ENCODE measurements at regions not wholly inside any gene's neighbourhood (a gene's known extent, or its start where the extent isn't known, plus 50 kb on each side); places are given as distances from the start of the nearest gene placed in this dataset.

DNA sequence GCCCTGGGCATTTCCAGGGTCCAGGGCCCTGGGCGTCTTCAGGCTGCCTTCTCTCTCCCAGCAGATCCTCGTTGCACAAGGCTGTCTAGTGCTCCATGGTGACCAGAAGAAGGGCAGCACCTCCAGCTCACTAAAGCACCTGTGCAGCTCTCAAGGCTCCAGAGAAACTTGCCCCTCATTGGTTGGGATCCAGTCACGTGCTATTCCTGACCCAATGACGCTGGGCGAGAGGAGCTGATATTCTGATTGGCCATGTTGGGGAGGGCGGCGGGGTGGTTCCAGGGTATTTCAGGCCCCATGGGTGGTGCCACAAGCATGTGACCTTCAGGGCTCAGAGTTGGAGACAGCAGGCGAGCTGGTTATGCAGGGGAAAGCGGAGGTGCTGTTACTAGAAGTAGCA, 309.1 kb downstream of the TOX3 start:
- no peaks in the 10 kb centered on the region for H3K27me3 Mint-ChIP-seq
- H3K36me3 Mint-ChIP-seq, result no peaks in the 10 kb centered on the region
- H3K4me1 Mint-ChIP-seq, result no peaks in the 10 kb centered on the region
- CTCF ChIA-PET, result no interaction called here
- ATAC-seq (no peak), DNase-seq (no peak)
- H3K27ac Mint-ChIP-seq, result no peak overlapping the region
- peaks cover 2% of the 10 kb centered on the region for H3K9me3 Mint-ChIP-seq (ENCODE audit: low read depth)
- H3K4me3 Mint-ChIP-seq, result no peak overlapping the region

DNA sequence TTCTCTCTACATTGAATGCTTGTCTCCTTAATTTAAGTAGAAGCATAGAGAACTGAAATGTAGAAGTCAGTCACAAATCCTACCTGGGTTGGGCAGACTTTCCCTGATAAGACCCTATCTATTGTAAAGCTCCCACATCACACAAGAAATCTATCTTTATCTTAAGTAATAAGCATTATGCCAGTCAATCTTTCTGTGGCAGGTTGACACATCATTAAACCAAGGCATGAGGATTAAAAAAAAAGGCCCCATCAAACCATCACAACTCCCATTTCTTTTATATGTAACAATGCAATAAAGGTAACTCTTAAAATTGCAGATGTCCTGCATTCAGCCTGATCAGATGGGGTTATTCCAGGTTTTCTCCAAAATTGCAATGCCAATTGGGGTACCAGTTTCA, 311.8 kb downstream of the TOX3 start:
- CTCF ChIA-PET, result no interaction called here
- no peak for ATAC-seq

DNA sequence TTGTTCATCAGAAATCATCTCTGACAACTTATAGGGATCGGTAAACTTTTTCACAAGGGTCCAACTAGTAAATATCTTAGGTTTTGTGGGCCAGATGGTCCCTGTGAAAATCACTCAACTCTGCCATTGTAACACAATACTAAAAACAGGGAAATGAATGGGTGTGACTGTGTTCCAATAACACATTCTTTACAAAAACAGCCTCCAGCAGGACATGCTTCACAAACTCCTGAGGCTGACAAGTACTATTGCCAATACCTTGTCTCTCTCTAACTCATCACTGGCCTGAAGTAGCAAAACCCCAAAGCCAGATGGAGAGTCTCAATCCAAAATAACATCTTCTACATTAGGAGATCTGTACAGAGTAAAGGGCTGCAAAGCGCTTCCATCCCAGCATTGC, 312.3 kb downstream of the TOX3 start:
- DNase-seq (no peak), ATAC-seq (no peak)
- Mint-ChIP-seq H3K4me1 (no peaks in the 10 kb centered on the region), H3K36me3 (no peaks in the 10 kb centered on the region), H3K9me3 (ENCODE audit: low read depth) (no peaks in the 10 kb centered on the region), H3K27ac (no peak overlapping the region), H3K27me3 (no peaks in the 10 kb centered on the region), H3K4me3 (no peak overlapping the region)
- CTCF ChIA-PET, result no interaction called here

More for the DNA sequence above, 311.8 kb downstream of the TOX3 start:
- H3K9me3 Mint-ChIP-seq (ENCODE audit: low read depth), result no peaks in the 10 kb centered on the region
- H3K36me3 Mint-ChIP-seq, result no peaks in the 10 kb centered on the region
- no peaks in the 10 kb centered on the region for H3K4me1 Mint-ChIP-seq
- DNase-seq, result no peak
- H3K4me3 Mint-ChIP-seq, result no peak overlapping the region
- H3K27ac Mint-ChIP-seq, result no peak overlapping the region
- no peaks in the 10 kb centered on the region for H3K27me3 Mint-ChIP-seq

DNA sequence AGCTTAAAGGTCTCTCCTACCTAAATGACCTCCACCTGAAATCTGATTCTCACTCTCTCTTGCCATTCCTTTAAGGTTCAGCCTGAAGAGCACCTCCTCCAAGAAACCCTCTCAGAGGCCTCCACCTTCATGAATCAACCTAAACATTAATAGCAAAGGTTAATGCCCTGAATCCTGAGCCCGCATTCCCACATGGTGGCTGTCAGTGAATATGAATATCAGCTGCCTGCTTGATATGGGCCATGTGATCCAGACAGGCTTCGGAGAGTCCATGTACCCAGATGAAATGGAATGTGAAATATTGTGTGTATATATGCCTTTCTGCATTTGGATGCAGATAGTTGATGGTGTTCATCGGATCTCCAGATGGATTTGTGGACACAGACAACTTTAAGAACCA, 317.5 kb downstream of the TOX3 start:
- ATAC-seq, result no peak
- Mint-ChIP-seq H3K36me3 (no peaks in the 10 kb centered on the region), H3K27me3 (no peaks in the 10 kb centered on the region), H3K4me3 (no peak overlapping the region), H3K9me3 (ENCODE audit: low read depth) (no peaks in the 10 kb centered on the region), H3K27ac (no peak overlapping the region), H3K4me1 (no peaks in the 10 kb centered on the region)
- no peak for DNase-seq
- CTCF ChIA-PET, result interaction anchor here (0.8 to 1.0 kb wide), 2 partner anchors 11 to 38 kb away, joined by 3 to 4 read pairs; no protein-coding TSS in a partner anchor

DNA sequence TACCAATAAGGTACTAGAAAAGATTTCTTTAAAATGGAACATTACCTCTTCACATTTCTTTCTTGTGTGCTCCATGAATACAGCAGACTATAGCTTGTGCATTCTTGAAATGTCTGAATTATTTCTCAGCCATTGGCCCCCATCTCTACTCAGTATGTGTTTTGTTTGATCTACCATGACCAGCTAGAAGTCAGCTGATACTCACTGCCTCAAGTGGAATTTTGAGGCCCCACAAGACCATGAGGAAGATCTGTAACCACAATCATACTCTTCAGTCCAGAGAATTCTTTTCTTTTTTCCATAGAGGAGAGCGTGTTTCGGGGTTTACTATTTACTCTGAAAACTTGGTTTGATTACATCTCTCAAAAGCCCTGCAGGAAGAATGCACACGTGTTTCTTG, 319.1 kb downstream of the TOX3 start:
- no peaks in the 10 kb centered on the region for H3K4me1 Mint-ChIP-seq
- no peaks in the 10 kb centered on the region for H3K9me3 Mint-ChIP-seq (ENCODE audit: low read depth)
- DNase-seq, result no peak
- H3K4me3 Mint-ChIP-seq, result no peak overlapping the region
- ATAC-seq, result no peak
- H3K27me3 Mint-ChIP-seq, result no peaks in the 10 kb centered on the region
- no peaks in the 10 kb centered on the region for H3K36me3 Mint-ChIP-seq
- CTCF ChIA-PET, result no interaction called here
- H3K27ac Mint-ChIP-seq, result no peak overlapping the region

DNA sequence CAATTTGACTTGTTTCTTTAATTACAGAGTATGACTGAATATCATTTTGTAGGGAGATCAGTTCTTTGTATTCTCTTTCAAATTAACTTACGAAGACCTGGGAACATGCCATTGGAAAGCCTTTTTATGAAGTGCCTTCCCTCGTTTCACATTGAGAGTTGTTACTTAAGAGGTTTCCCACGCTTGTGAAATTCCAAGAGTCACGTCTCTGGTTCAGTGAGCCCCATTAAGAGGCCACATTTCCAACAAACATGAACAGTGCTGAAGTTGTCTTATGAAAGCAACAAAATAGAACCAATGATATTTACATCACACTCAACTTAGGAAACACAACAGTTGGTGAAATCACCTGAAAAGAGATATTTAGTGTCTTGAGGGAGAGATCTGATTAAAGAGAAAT, 334.1 kb downstream of the TOX3 start:
- Mint-ChIP-seq H3K9me3 (ENCODE audit: low read depth) (no peaks in the 10 kb centered on the region), H3K36me3 (no peaks in the 10 kb centered on the region), H3K4me1 (no peaks in the 10 kb centered on the region), H3K27me3 (no peaks in the 10 kb centered on the region), H3K4me3 (no peak overlapping the region), H3K27ac (no peak overlapping the region)
- ATAC-seq (no peak), DNase-seq (no peak)
- CTCF ChIA-PET, result no interaction called here

DNA sequence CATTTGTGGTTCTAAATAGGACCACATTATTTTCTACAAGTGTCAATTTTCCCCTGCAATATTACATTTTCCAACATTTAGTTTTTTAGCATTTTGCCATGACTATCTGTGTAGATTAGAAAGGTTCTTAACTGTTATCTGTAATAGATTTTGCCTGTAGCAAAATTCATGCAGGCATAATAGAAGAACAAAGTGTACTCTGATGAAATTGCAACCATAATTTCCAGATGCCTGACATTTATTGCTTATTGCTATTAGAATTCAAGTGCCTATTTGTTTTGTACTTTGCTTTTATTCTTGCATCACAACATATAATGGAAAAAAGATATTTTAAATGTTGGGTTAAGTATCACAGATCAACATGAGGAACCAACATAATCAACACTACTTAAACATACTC, 337.7 kb downstream of the TOX3 start:
- Mint-ChIP-seq H3K27me3 (no peaks in the 10 kb centered on the region), H3K36me3 (no peaks in the 10 kb centered on the region), H3K4me3 (no peak overlapping the region), H3K4me1 (no peaks in the 10 kb centered on the region), H3K27ac (no peak overlapping the region), H3K9me3 (ENCODE audit: low read depth) (no peaks in the 10 kb centered on the region)
- CTCF ChIA-PET, result interaction anchor here (1.6 kb wide), 1 partner anchor 18 kb away, joined by 4 read pairs; no protein-coding TSS in a partner anchor
- no peak for DNase-seq
- no peak for ATAC-seq

DNA sequence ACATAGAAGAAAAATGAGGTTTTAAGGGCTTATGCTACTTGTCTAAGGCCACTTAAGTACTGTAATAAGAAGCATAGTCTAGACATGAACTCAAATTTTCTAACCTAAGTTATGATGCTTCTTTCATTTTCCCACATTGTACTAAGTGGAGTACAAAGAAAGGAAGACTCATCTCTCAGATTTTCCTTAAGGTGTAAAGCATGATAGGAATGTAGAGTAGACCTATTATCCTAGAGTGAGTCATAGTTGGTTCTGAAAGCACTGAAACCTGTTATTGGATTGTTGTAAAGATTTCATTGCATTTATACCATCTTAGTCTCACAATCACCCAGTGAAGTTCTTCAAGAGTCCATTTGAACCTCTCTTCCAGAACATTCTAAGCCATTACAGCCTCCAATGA, 343.8 kb downstream of the TOX3 start:
- H3K27ac Mint-ChIP-seq, result no peak overlapping the region

DNA sequence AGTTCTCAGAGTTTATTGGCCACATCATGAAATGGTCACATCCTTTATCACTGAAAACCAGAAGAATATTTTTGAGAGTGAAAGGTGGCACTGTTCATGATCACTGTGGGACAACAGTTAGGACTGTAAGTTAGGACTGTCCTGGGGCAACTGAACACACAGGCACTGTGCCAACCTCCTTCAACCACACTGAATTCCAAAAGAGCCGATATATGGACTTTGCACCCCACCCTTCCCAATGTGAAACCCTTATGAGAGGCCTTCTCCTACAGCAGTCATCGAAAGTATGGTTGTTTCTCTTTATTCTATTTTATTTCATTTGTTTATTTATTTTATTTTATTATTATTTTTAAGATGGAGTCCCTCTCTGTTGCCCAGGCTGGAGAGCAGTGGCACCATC, 353.5 kb downstream of the TOX3 start:
- H3K36me3 Mint-ChIP-seq, result no peaks in the 10 kb centered on the region
- H3K4me1 Mint-ChIP-seq, result no peaks in the 10 kb centered on the region
- no peak overlapping the region for H3K27ac Mint-ChIP-seq
- no peaks in the 10 kb centered on the region for H3K9me3 Mint-ChIP-seq (ENCODE audit: low read depth)
- no peak for DNase-seq
- no peak for ATAC-seq
- H3K4me3 Mint-ChIP-seq, result no peak overlapping the region
- H3K27me3 Mint-ChIP-seq, result no peaks in the 10 kb centered on the region
- CTCF ChIA-PET, result no interaction called here

More for the DNA sequence above, 343.8 kb downstream of the TOX3 start:
- H3K9me3 Mint-ChIP-seq (ENCODE audit: low read depth), result no peaks in the 10 kb centered on the region
- DNase-seq, result no peak
- H3K27me3 Mint-ChIP-seq, result no peaks in the 10 kb centered on the region
- ATAC-seq, result no peak
- H3K36me3 Mint-ChIP-seq, result no peaks in the 10 kb centered on the region
- CTCF ChIA-PET, result no interaction called here
- no peak overlapping the region for H3K4me3 Mint-ChIP-seq
- no peaks in the 10 kb centered on the region for H3K4me1 Mint-ChIP-seq

DNA sequence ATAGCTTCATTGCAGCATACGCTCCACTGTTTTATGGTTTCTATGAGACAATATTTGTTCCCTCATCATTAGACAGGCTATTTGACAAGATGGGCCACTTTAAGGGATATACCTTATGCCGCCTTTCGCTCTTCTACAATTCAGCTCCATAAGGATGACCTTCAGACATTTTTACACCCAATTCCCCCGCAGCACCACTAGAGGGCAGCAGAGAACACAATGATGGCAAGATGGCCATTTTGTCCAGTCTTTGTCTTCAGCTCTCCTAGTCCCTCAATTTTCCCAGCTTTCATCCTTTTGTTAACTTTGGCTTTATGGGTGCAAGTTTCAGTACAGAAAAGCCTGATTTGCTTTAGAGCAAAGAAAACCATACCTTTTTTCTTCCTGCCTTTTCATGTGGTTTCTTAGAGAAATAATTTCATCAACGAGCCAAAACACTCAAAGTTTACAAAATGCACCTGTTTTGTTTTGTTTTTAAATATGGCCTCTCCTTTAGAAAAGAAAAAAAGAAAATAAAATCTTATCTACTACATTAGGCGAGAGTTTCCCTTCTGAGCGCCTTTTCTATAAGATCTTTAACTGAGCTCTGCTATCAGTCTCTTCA, 355.3 kb downstream of the TOX3 start:
- Mint-ChIP-seq H3K27ac (no peak overlapping the region), H3K27me3 (no peaks in the 10 kb centered on the region), H3K36me3 (no peaks in the 10 kb centered on the region), H3K4me1 (no peaks in the 10 kb centered on the region), H3K4me3 (no peak overlapping the region), H3K9me3 (ENCODE audit: low read depth) (no peaks in the 10 kb centered on the region)
- CTCF ChIA-PET, result interaction anchor here (0.6 to 2.3 kb wide), 12 partner anchors 9 to 1366 kb away, joined by 3 to 22 read pairs (median 4); no protein-coding TSS in a partner anchor
- no peak for ATAC-seq
- peak; percentile 56 for DNase-seq

DNA sequence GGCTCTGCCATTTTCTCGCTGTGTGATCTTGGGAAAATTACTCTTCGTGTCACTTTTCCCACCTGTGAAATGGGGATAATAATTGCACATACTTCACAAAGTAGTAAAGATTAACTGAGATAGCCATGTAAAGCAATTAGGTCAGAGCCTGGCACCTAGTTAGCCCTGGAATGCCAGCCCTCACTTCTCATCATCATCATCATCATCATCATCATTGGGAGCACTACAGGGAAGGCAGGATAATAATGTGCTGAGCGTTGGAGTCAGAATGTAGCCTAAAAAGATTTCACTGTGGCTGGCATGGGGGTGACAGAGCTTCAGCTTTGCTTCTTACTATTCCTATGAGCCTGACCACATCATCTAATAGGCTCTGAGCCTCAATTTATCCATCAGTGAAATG, 362.6 kb downstream of the TOX3 start:
- no peak overlapping the region for H3K4me3 Mint-ChIP-seq
- H3K27ac Mint-ChIP-seq, result no peak overlapping the region
- H3K36me3 Mint-ChIP-seq, result no peaks in the 10 kb centered on the region
- H3K9me3 Mint-ChIP-seq (ENCODE audit: low read depth), result no peaks in the 10 kb centered on the region
- H3K4me1 Mint-ChIP-seq, result no peaks in the 10 kb centered on the region
- DNase-seq, result no peak
- CTCF ChIA-PET, result no interaction called here
- H3K27me3 Mint-ChIP-seq, result no peaks in the 10 kb centered on the region
- ATAC-seq, result no peak

DNA sequence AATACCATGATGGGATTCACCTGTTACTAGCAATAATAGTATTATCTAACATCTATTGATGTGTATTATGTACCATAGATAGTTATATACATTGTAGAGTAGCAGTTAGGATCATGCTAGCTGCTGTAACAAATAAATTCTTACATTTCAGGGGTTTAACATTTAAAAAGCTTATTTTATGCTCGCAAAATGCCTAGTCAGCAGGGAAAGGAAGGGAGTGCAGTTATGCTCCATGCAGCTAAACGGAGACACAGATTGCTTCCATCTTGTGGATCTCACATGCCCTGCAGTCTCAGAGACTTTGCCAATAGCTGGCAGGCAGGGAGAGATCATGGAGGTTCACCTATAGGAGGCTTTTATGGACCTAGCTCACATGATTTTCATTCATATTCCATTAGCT, 364.1 kb downstream of the TOX3 start:
- no peaks in the 10 kb centered on the region for H3K27me3 Mint-ChIP-seq
- H3K4me3 Mint-ChIP-seq, result no peak overlapping the region
- no peaks in the 10 kb centered on the region for H3K36me3 Mint-ChIP-seq
- ATAC-seq (no peak), DNase-seq (no peak)
- CTCF ChIA-PET, result interaction anchor here (1.7 kb wide), 1 partner anchor 9 kb away, joined by 6 read pairs; no protein-coding TSS in a partner anchor
- H3K4me1 Mint-ChIP-seq, result no peaks in the 10 kb centered on the region
- H3K9me3 Mint-ChIP-seq (ENCODE audit: low read depth), result no peaks in the 10 kb centered on the region
- no peak overlapping the region for H3K27ac Mint-ChIP-seq

DNA sequence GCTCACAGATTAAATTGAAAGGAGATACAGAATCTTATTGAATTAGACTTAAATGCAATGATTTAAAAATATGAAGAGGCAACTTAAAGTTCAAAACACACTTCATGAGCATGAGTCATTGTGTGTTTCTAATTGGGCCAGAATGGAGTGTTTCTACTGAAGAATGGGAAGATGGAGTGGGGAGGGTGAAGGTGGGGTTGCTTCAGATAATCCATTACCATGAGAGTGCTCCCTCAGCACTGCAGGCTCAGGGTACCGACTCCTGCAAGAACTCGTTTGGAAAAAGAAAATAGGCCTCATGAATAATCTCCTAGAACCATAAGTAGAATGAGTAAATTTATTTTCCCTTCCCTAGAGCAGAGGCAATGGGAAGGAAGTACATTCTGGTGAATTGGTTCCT, 372.8 kb downstream of the TOX3 start:
- H3K4me3 Mint-ChIP-seq, result no peak overlapping the region
- H3K36me3 Mint-ChIP-seq, result no peaks in the 10 kb centered on the region
- peaks cover 2% of the 10 kb centered on the region for H3K9me3 Mint-ChIP-seq (ENCODE audit: low read depth)
- ATAC-seq (no peak), DNase-seq (no peak)
- H3K4me1 Mint-ChIP-seq, result no peaks in the 10 kb centered on the region
- no peaks in the 10 kb centered on the region for H3K27me3 Mint-ChIP-seq
- CTCF ChIA-PET, result no interaction called here
- H3K27ac Mint-ChIP-seq, result no peak overlapping the region

DNA sequence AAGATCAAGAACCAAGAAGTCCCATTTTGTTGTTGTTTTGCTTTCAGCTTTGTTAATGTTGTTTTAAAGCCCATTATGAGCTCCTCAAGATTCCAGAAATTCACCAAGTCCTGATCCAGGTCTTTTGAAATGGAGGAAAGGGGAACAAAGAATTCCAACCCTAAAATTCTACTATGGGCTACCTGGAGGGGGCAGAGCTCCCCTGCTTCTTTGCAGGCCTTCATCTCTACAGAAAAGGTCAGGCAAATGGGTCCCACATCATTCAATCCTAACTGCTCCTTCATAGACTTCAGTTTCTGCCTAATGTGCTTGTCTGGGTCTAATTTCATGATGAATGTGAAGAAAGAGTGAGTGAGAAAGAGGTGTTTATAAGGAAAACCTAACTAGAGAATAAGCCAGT, 375.5 kb downstream of the TOX3 start:
- ATAC-seq (no peak), DNase-seq (no peak)
- Mint-ChIP-seq H3K4me1 (no peaks in the 10 kb centered on the region), H3K27me3 (no peaks in the 10 kb centered on the region), H3K36me3 (no peaks in the 10 kb centered on the region), H3K27ac (no peak overlapping the region), H3K9me3 (ENCODE audit: low read depth) (peaks cover 5% of the 10 kb centered on the region), H3K4me3 (no peak overlapping the region)
- CTCF ChIA-PET, result interaction anchor here (1.5 kb wide), 1 partner anchor 20 kb away, joined by 3 read pairs; no protein-coding TSS in a partner anchor

DNA sequence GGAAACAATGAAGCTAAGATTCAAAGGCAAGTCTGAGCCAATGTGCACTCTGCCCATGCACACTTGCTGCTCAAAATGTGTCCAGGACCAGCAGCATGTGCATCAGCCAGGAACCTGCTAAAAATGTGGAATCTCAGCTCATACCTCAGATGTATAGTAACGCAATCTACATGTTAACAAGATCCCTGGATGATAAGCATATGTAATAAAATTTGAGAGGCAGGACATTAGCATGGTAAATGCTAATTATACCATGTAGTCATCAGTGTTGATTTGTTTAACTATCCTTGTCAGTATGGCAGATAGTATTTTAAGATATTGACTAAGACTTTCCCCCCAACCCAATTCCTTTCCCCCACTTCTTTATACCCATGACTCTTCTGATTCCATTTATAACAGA, 379.6 kb downstream of the TOX3 start:
- Mint-ChIP-seq H3K36me3 (no peaks in the 10 kb centered on the region), H3K4me3 (no peak overlapping the region), H3K9me3 (ENCODE audit: low read depth) (peaks cover 5% of the 10 kb centered on the region), H3K27ac (no peak overlapping the region), H3K4me1 (no peaks in the 10 kb centered on the region), H3K27me3 (no peaks in the 10 kb centered on the region)
- no peak for ATAC-seq
- DNase-seq, result no peak
- CTCF ChIA-PET, result interaction anchor here (1.4 kb wide), 1 partner anchor 25 kb away, joined by 5 read pairs; no protein-coding TSS in a partner anchor

Data from activated CD8-positive, alpha-beta memory T cell treated with anti-CD3 and anti-CD28 coated beads, Interleukin-2, amount 10 ng/mL, durations not matched to agents 7 days and 5 days (primary cell).